PC-3 (cell line): ENCODE measurements at regions not wholly inside any gene's neighbourhood (a gene's known extent, or its start where the extent isn't known, plus 50 kb on each side); places are given as distances from the start of the nearest gene placed in this dataset.

ENCODE experiments used
- ATAC-seq: fragments of 200-7000 bp; cut with Tn5 transposase; 2 replicates; pipeline ENCODE4 v1.9.1; 2020; ENCODE audit warnings: mild to moderate bottlenecking, moderate library complexity
- BruUV-seq: library from RNA; stranded (reverse); fragments of 400-500 nt; replicated peaks from 2 replicates; lab custom pipeline; 2021; lab: Mats Ljungman, UMichigan
- CTCF ChIA-PET: fragments of 300-600 bp; sonication (Branson Sonifier 250); formaldehyde crosslinking; loops from one replicate; lab custom pipeline; 2022; ENCODE audit warnings: antibody characterized with exemption; lab: Charles Lee
- POLR2A ChIA-PET: fragments of 300-600 bp; sonication (Branson Sonifier 250); formaldehyde crosslinking; loops from one replicate; lab custom pipeline; 2022; ENCODE audit warnings: antibody characterized with exemption; ENCODE audit not compliant: unreplicated experiment; lab: Charles Lee
- DNase-seq: peaks from one replicate; pipeline ENCODE4 v3.0.0-alpha.2; 2015
- H2AFZ ChIP-seq: fragments of 300-600 bp; sonication (generic); 2 replicates; pipeline ENCODE4 v1.6.0; 2016; ENCODE audit warnings: antibody characterized with exemption, low read length
- H3F3A ChIP-seq: fragments of 300-600 bp; sonication (generic); one replicate; pipeline ENCODE4 v1.6.0; 2017; ENCODE audit warnings: antibody characterized with exemption, low read length, control low read depth, mild to moderate bottlenecking; ENCODE audit not compliant: unreplicated experiment
- H3K27ac ChIP-seq: fragments of 300-600 bp; sonication (generic); 2 replicates; pipeline ENCODE4 v1.5.1; 2016; ENCODE audit warnings: mild to moderate bottlenecking, low read length
- H3K27me3 ChIP-seq: fragments of 300-600 bp; sonication (generic); 2 replicates; pipeline ENCODE4 v1.6.1; 2016; ENCODE audit warnings: low read length, mixed read lengths
- H3K36me3 ChIP-seq: fragments of 300-600 bp; sonication (generic); 2 replicates; pipeline ENCODE4 v1.6.1; 2016; ENCODE audit warnings: low read depth, mixed run types, low read length, mixed read lengths
- H3K4me1 ChIP-seq: fragments of 300-600 bp; sonication (generic); 2 replicates; pipeline ENCODE4 v1.5.1; 2016; ENCODE audit warnings: low read length; ENCODE audit not compliant: insufficient read depth
- H3K4me2 ChIP-seq: fragments of 300-600 bp; sonication (generic); 2 replicates; pipeline ENCODE4 v1.6.0; 2016; ENCODE audit warnings: low read length
- H3K4me3 ChIP-seq: fragments of 300-600 bp; sonication (generic); 2 replicates; pipeline ENCODE4 v1.5.1; 2016; ENCODE audit warnings: mild to moderate bottlenecking, low read length, mixed read lengths
- H3K79me2 ChIP-seq: fragments of 300-600 bp; sonication (generic); 2 replicates; pipeline ENCODE4 v1.6.1; 2017; ENCODE audit warnings: low read length, mixed read lengths
- H3K9ac ChIP-seq: fragments of 300-600 bp; sonication (generic); 2 replicates; pipeline ENCODE4 v1.6.0; 2016; ENCODE audit warnings: mild to moderate bottlenecking, low read length
- H3K9me2 ChIP-seq: fragments of 300-600 bp; sonication (generic); replicated peaks from 2 replicates; pipeline ENCODE4 v1.6.1; 2016; ENCODE audit warnings: mixed run types, low read length, mixed read lengths
- H3K9me3 ChIP-seq: fragments of 300-600 bp; sonication (generic); 2 replicates; pipeline ENCODE4 v1.6.1; 2016; ENCODE audit warnings: low read length, mixed read lengths
- H4K20me1 ChIP-seq: fragments of 300-600 bp; sonication (generic); 2 replicates; pipeline ENCODE4 v1.6.1; 2016; ENCODE audit warnings: low read length, mixed read lengths
- EZH2 ChIP-seq: fragments of 300-600 bp; sonication (generic); IDR thresholded peaks from one replicate; pipeline ENCODE4 v1.6.1; 2017; ENCODE audit warnings: antibody characterized with exemption, mild to moderate bottlenecking, low read length; ENCODE audit not compliant: unreplicated experiment
- EZH2phosphoT487 ChIP-seq: fragments of 300-600 bp; sonication (generic); IDR thresholded peaks from 2 replicates; pipeline ENCODE4 v1.6.1; 2018; ENCODE audit warnings: mild to moderate bottlenecking, antibody characterized with exemption, low read length, borderline replicate concordance
- intact Hi-C: fragments of 100-400 bp; cut with micrococcal nuclease; formaldehyde crosslinking; loops from 2 replicates; pipeline ENCODE4 v1.9.0; 2023
- TF ChIP-seq, protein P1 (sequence below): fragments of 300-600 bp; sonication (generic); conservative IDR thresholded peaks from 2 replicates; pipeline ENCODE4 v1.5.1; 2017; ENCODE audit warnings: antibody characterized with exemption, low read depth, mild to moderate bottlenecking, low read length

DNA sequence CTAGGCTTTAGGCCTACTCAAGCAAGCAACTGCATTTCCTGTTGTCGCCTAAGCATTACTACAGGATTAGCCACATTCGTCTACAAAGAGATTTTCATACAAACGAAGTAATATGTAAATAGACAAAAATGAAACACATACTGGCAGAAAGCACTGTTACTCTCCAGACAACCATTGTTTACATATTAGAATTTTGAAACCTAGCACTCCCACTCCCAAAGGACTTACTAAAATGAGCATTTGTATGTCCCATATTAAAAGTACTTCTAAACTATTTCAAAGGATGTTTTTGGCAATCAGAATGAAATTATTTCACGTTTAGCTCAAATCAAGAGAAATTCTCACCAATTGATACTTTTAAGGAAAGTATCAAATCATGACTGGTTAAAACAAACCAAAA, 570.8 kb downstream of the PRR32 start:
- Histone ChIP-seq H3K9ac (no peak overlapping the region), H3K9me2 (no peaks in the 10 kb centered on the region), H3K4me2 (no peak overlapping the region), H3K36me3 (no peaks in the 10 kb centered on the region), H3K9me3 (no peaks in the 10 kb centered on the region), H4K20me1 (no peaks in the 10 kb centered on the region), H3K27me3 (no peaks in the 10 kb centered on the region), H3K4me1 (no peaks in the 10 kb centered on the region), H3K79me2 (no peaks in the 10 kb centered on the region), H2AFZ (no peak overlapping the region), H3K27ac (no peak overlapping the region), H3K4me3 (no peak overlapping the region), H3F3A (no peaks in the 10 kb centered on the region)
- no peak for ATAC-seq
- CTCF ChIA-PET = no interaction called here
- DNase-seq = no peak
- intact Hi-C loops = no loop called here
- TF ChIP-seq, protein P1, sequence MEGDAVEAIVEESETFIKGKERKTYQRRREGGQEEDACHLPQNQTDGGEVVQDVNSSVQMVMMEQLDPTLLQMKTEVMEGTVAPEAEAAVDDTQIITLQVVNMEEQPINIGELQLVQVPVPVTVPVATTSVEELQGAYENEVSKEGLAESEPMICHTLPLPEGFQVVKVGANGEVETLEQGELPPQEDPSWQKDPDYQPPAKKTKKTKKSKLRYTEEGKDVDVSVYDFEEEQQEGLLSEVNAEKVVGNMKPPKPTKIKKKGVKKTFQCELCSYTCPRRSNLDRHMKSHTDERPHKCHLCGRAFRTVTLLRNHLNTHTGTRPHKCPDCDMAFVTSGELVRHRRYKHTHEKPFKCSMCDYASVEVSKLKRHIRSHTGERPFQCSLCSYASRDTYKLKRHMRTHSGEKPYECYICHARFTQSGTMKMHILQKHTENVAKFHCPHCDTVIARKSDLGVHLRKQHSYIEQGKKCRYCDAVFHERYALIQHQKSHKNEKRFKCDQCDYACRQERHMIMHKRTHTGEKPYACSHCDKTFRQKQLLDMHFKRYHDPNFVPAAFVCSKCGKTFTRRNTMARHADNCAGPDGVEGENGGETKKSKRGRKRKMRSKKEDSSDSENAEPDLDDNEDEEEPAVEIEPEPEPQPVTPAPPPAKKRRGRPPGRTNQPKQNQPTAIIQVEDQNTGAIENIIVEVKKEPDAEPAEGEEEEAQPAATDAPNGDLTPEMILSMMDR = no peak
- no peak for TF ChIP-seq EZH2phosphoT487
- TF ChIP-seq EZH2 = no peak
- BruUV-seq = no TSS peak
- POLR2A ChIA-PET = no interaction called here

DNA sequence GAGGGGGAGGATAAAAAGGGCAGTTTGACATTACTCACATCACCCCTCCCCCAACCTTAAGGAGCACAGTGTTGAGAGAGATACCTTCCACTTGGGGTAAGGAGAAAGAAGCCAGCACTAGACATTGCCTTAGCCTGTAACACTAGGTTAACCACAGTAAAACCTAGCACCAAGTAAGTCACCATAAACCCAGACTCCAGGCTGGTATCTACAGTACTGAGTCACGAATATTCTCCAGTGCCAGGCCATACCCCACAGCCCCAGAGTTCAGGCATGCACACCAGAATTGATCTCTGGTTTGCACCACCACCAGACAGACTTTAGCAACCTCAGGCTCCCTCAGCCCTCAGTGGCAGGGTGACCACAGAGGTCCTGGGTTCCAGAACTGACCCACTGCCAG, 570.4 kb downstream of the PRR32 start:
- no peak overlapping the region for H3K9ac ChIP-seq
- no peaks in the 10 kb centered on the region for H3K4me1 ChIP-seq
- ATAC-seq = no peak
- TF ChIP-seq, protein P1 = no peak
- TF ChIP-seq EZH2phosphoT487 (no peak), EZH2 (no peak)
- no peaks in the 10 kb centered on the region for H3K36me3 ChIP-seq
- CTCF ChIA-PET = no interaction called here
- H4K20me1 ChIP-seq = no peaks in the 10 kb centered on the region
- DNase-seq = no peak
- no peak overlapping the region for H3K4me2 ChIP-seq
- no peak overlapping the region for H2AFZ ChIP-seq
- intact Hi-C loops = no loop called here
- H3K4me3 ChIP-seq = no peak overlapping the region
- no peaks in the 10 kb centered on the region for H3K9me2 ChIP-seq
- POLR2A ChIA-PET = no interaction called here
- H3K27ac ChIP-seq = no peak overlapping the region
- no peaks in the 10 kb centered on the region for H3K9me3 ChIP-seq
- H3F3A ChIP-seq = no peaks in the 10 kb centered on the region
- H3K79me2 ChIP-seq = no peaks in the 10 kb centered on the region
- no peaks in the 10 kb centered on the region for H3K27me3 ChIP-seq
- no TSS peak for BruUV-seq
